Breast epithelium (tissue), 4 donors: ENCODE measurements at regions not wholly inside any gene's neighbourhood (a gene's known extent, or its start where the extent isn't known, plus 50 kb on each side); places are given as distances from the start of the nearest gene placed in this dataset.

Experiments
- DNase-seq, 2 donors: peaks; one replicate each; pipeline ENCODE4 v3.0.0-alpha.2; 2019; ENCODE audit warnings: low spot score in 2 of 2
- H3K27ac ChIP-seq, 2 donors: fragments of 200-600 bp; sonication (generic) in 1 of 2; one replicate each; pipeline ENCODE4 v1.5.1; 2016 to 2019; ENCODE audit warnings: mild to moderate bottlenecking in 1 of 2
- H3K27me3 ChIP-seq, 2 donors: fragments of 200-600 bp; sonication (generic) in 1 of 2; one replicate each; pipeline versions ENCODE4 v1.5.1 to v1.6.0; 2017 to 2019; ENCODE audit warnings: control low read depth in 1 of 2, mild to moderate bottlenecking in 1 of 2
- H3K36me3 ChIP-seq: fragments of 200-600 bp; one replicate; pipeline ENCODE4 v1.5.1; 2019
- H3K4me1 ChIP-seq, 2 donors: fragments of 200-600 bp; sonication (generic); one replicate each; pipeline ENCODE4 v1.5.1; 2016 to 2019; ENCODE audit warnings: control low read depth in 1 of 2
- H3K4me3 ChIP-seq, 3 donors: fragments of 200-600 bp; sonication (generic); 1 replicate in 2 of 3; 2 replicates in 1 of 3; pipeline ENCODE4 v1.5.1; 2016 to 2019; ENCODE audit warnings: mild to moderate bottlenecking in 3 of 3, moderate library complexity in 2 of 3
- H3K9me3 ChIP-seq, 2 donors: fragments of 200-600 bp; sonication (generic) in 1 of 2; one replicate each; pipeline ENCODE4 v1.5.1; 2016 to 2019; ENCODE audit warnings: control low read depth in 1 of 2
- CTCF ChIP-seq, 3 donors: fragments of 450-650 bp; IDR thresholded peaks; one replicate each; pipeline ENCODE4 v1.5.1; 2016 to 2017; ENCODE audit warnings: antibody characterized with exemption in 3 of 3, mild to moderate bottlenecking in 3 of 3, moderate library complexity in 3 of 3
- POLR2A ChIP-seq: fragments of 450-650 bp; IDR thresholded peaks from one replicate; pipeline ENCODE4 v1.6.1; 2016; ENCODE audit warnings: antibody characterized with exemption, mild to moderate bottlenecking, moderate library complexity
- POLR2AphosphoS5 ChIP-seq, 3 donors: sonication (generic); formaldehyde crosslinking; IDR thresholded peaks; one replicate each; pipeline ENCODE4 v1.6.1; 2017; ENCODE audit warnings: antibody characterized with exemption in 3 of 3
- intact Hi-C: fragments of 100-400 bp; cut with DNase I; formaldehyde crosslinking; loops from one replicate; pipeline ENCODE4 v1.15.1; 2023; ENCODE audit warnings: low total_unique reads

GRCh38 chr11:128194216-128194615 lies 393.1 kb downstream of the ETS1 start:
- no peak for DNase-seq
- H3K9me3 ChIP-seq, result no peaks in the 10 kb centered on the region
- H3K4me3 ChIP-seq, result no peak overlapping the region
- H3K4me1 ChIP-seq, result peaks cover 0 to 3% of the 10 kb centered on the region in 2 donors
- intact Hi-C loops, result no loop called here
- no peaks in the 10 kb centered on the region for H3K27me3 ChIP-seq
- H3K36me3 ChIP-seq, result no peaks in the 10 kb centered on the region
- no peak for TF ChIP-seq POLR2A
- no peak for TF ChIP-seq CTCF (IDR thresholded peaks at IDR 0.05)
- no peak for TF ChIP-seq POLR2AphosphoS5 (IDR thresholded peaks at IDR 0.05)
- no peak overlapping the region for H3K27ac ChIP-seq

- H3K9me3 ChIP-seq, result no peaks in the 10 kb centered on the region
- no peak for DNase-seq
- no peaks in the 10 kb centered on the region for H3K36me3 ChIP-seq
- peaks cover 0 to 3% of the 10 kb centered on the region in 2 donors for H3K4me1 ChIP-seq
- H3K27me3 ChIP-seq, result no peaks in the 10 kb centered on the region
- H3K27ac ChIP-seq, result no peak overlapping the region
- intact Hi-C loops, result no loop called here
- no peak overlapping the region for H3K4me3 ChIP-seq
- TF ChIP-seq POLR2A (no peak), CTCF (IDR thresholded peaks at IDR 0.05) (no peak), POLR2AphosphoS5 (IDR thresholded peaks at IDR 0.05) (no peak)
Measured at GRCh38 chr11:128193615-128194014, 393.7 kb downstream of the ETS1 start.

- no peaks in the 10 kb centered on the region for H3K36me3 ChIP-seq
- no peak for DNase-seq
- no peak overlapping the region for H3K27ac ChIP-seq
- no peaks in the 10 kb centered on the region for H3K9me3 ChIP-seq
- TF ChIP-seq POLR2AphosphoS5 (IDR thresholded peaks at IDR 0.05) (no peak), CTCF (IDR thresholded peaks at IDR 0.05) (no peak), POLR2A (no peak)
- intact Hi-C loops, result no loop called here
- no peaks in the 10 kb centered on the region for H3K27me3 ChIP-seq
- no peak overlapping the region for H3K4me3 ChIP-seq
- peaks cover 0 to 3% of the 10 kb centered on the region in 2 donors for H3K4me1 ChIP-seq
Measured at GRCh38 chr11:128190312-128190711, 397.0 kb downstream of the ETS1 start.

- H3K36me3 ChIP-seq, result no peaks in the 10 kb centered on the region
- peaks cover 0 to 3% of the 10 kb centered on the region in 2 donors for H3K4me1 ChIP-seq
- no peak overlapping the region for H3K27ac ChIP-seq
- intact Hi-C loops, result no loop called here
- H3K4me3 ChIP-seq, result no peak overlapping the region
- no peaks in the 10 kb centered on the region for H3K27me3 ChIP-seq
- no peak for TF ChIP-seq CTCF (IDR thresholded peaks at IDR 0.05)
- no peak for TF ChIP-seq POLR2A
- no peak for TF ChIP-seq POLR2AphosphoS5 (IDR thresholded peaks at IDR 0.05)
- DNase-seq, result no peak
- no peaks in the 10 kb centered on the region for H3K9me3 ChIP-seq
Measured at GRCh38 chr11:128189823-128190222, 397.5 kb downstream of the ETS1 start.

- Histone ChIP-seq H3K4me1 (no peaks in the 10 kb centered on the region), H3K36me3 (no peaks in the 10 kb centered on the region), H3K4me3 (no peak overlapping the region), H3K27me3 (no peaks in the 10 kb centered on the region), H3K9me3 (no peaks in the 10 kb centered on the region), H3K27ac (no peak overlapping the region)
- TF ChIP-seq POLR2A, result no peak
- TF ChIP-seq CTCF (IDR thresholded peaks at IDR 0.05), result no peak
- TF ChIP-seq POLR2AphosphoS5 (IDR thresholded peaks at IDR 0.05), result no peak
- intact Hi-C loops, result no loop called here
- no peak for DNase-seq
Measured at GRCh38 chr11:128188346-128189004, 398.9 kb downstream of the ETS1 start.
